GM19023 (cell line): ENCODE measurements at regions not wholly inside any gene's neighbourhood (a gene's known extent, or its start where the extent isn't known, plus 50 kb on each side); places are given as distances from the start of the nearest gene placed in this dataset.

Experiments
- ATAC-seq: cut with Tn5 transposase; IDR thresholded peaks from one replicate; pipeline ENCODE4 v1.9.1; 2021; ENCODE audit warnings: mild to moderate bottlenecking, moderate library complexity; ENCODE audit not compliant: unreplicated experiment

DNA sequence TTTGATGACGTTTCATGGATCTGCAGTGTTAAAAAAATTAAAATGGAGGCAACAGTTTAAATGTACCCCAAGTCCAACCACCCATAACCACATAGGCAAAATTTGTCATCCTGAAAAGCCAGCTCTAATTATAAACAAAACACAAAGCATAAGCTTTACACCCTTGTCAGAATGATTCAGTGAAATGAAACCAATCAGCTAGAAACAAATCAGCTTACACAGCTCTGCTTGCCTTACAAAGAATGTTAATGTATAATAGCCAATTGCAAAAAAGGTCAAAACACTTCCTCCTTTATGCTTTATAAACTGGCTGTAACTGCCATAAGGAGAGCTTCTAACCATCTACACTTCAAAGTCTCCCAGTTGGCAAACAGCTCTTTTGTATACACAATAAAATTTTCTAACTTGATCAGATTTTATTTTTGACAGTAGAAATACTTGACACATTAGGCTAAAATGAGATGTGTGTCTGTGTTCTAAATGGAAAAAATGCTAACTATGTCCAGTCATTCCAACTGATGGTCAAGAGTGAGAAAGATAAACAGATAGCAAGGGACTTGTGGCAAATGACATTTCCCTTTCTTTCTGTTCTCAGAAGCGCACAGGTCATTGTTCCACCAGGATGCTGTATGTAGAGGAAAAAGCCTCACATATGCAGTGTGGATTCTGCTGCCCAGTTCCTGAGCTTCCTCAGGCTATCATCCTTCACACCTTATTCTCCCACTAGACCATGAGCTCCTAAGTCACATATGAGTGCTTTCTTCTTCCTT lies 344.3 kb upstream of the ID4 start:
- no peak for ATAC-seq

DNA sequence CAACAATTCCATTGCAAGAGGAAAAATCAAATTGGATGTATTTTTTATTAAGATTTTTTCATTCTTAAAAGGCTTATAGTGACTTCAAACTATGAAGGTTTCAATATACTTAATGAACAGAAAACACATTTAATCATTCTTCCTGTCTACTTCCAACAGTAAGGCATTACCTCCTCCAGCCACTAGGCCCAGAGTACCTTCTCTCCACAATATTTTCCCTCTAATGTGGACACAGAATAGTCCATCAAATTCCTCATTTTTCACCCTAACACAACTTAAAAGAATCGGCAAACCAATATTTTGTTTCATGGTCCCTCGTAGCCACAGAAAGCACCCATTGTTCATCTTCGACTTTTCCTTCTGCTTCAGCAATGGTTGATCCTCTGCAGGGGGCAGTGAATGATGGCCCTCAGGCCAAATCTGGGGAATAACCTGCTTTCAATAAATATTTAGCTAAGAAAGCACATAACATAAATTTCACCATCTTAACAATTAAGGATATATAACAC lies 335.4 kb upstream of the ID4 start:
- no peak for ATAC-seq

DNA sequence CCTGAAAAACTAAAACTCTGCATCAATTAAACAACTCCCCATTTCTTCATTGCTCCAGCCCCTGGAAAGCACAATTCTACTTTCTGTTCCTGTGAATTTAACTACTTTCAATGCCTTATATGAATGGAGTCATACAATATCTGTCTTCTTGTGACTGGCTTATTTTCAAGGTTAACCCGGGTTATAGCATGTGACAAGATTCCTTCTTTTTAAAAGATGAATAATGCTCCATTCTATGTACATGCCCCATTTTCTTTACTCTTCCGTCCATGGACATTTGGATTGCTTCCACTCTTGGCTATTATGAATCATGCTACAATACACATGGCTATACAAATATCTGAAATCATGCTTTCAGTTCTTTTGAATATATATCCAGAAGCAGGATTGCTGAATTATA lies 334.9 kb upstream of the ID4 start:
- ATAC-seq: no peak

DNA sequence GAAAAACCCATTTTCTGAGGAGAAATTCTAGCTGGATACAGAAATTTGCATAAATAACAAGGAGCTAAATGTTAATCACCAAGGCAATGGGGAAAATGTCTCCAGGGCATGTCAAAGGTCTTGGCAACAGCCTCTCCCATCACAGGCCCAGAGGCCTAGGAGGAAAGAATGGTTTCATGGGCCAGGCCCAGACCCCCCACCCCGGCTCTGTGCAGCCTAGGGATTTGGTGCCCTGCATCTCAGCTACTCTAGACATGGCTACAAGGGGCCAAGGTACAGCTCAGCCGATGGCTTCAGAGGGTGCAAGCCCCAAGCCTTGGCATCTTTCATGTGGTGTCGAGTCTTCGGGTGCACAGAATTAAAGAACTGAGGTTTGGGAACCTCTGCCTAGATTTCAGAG lies 321.2 kb upstream of the ID4 start:
- ATAC-seq: no peak

DNA sequence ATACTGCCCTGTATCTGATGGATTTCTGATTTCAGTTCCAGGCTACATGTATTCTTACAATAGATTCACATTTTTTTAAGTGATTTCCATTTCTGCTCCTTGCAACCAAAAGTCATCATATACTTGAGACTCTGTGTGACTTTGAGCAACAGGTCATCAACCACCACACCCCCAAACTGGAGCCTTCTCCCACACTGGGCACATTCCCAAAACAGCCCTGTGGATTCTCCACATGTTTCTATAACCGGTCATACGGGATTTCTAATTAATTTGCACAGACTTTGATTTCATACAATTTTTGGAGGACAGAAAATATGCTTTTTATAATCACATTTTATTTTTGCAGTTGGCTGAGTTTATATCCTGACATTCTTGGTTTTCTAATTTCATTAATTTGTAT lies 317.2 kb upstream of the ID4 start:
- ATAC-seq: no peak

DNA sequence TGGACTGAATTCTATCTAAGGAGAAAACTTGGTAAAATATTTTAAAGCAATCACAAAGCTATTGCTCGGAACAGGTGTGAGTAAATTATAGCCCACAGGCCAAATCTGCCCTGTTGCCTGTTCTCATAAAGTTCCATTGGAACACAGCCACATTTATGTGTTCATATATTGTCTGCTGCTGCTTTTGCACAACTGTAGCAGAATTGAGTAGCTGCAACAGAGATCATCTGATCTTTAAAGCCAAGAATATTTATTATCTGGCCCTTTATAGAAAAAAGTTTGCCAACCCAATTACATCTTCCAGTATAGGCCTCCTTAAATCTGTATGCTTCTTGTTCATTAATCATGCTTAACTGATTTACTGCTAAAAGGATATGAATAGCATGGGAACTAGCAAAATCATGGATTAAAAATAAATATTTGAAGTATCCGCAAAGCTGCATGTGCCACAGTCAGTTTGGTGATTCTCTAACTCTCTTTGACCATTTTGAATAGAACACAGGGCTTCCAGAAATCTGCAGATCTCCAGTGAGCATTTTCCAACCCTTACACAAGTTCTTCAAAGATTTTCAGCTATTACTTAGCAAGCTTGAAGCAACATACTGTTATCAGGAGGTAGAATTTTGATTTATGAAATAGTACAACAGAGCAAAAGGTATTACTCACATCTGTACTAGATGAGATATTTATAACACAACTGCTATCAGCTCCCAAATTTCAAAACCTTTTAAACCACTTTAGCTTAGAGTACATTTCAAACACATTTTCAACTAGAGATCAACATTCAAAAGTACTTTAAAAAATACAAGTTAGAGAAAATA lies 312.6 kb upstream of the ID4 start:
- ATAC-seq: no peak

DNA sequence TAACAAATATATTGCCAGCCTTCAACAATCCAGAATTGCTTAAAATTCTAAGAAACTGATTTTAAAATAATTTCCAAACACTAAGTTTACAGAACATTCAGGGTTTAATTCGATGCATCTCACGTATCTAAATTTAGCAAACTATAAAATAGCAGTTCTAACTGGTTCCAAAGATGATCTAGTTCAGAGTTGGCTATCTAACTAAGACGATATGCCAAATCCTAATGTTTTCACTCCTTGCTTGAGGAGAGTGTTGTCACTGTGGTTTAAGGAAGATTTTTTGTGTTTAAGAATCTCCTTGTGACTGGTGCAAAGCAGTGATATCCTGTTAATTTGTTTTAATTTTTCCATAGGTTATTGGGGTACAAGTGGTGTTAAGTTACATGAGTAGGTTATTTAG lies 311.5 kb upstream of the ID4 start:
- no peak for ATAC-seq

DNA sequence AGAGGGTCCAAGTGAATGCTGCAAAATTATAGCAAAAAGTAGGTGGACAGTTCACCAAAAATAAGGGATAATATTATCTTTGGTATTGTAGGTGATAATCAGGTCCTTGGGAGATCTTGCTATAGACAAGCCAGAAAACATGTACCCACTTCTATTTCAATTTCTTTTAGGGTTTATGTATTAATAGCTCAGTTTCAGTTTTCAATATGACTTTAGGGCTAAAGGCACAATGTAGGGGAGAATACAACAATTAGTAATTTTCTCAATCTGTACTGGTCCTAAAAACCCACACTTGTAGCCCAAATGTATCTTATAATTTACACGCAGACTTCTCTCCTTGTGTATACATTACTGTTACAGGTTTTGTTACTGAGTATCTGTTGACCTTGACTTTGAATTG lies 307.0 kb upstream of the ID4 start:
- ATAC-seq: no peak

DNA sequence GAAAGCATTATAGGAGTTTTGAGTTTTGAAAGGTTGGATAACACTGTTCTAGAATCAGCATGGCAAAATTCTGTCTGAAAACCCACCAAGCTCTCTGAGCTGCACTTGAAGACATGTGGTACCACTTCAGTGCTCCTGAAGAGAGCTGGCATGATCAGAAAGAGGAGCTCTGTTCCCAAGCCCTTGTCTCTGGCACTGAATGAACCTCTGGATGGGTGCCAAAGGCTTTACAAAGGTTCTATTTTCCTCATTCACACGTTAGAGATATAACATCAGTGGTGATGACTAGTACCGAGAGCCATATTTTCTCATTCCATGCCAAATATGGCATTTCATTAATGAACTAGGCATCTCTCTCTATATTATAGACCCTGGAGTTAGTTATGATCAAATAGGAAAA lies 301.8 kb upstream of the ID4 start:
- ATAC-seq: no peak

DNA sequence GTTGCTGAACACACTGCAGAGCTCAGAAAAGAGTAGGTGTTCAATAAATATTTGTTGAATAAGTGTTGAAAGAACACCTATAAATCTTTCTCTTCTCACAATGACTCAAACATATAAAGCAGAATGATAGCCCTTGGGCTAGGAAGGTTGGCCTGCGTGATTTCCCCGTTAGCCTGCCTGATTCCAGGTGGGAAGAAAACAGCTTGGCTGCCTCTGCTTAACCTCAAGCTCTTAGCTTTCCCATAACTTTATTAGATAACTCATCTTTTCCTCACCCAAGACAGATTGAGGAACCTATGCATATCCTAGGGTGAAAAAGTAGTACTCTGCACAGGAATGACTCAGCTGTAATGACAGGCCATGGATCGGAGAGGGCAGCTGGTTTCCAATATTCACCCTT lies 300.3 kb upstream of the ID4 start:
- no peak for ATAC-seq

DNA sequence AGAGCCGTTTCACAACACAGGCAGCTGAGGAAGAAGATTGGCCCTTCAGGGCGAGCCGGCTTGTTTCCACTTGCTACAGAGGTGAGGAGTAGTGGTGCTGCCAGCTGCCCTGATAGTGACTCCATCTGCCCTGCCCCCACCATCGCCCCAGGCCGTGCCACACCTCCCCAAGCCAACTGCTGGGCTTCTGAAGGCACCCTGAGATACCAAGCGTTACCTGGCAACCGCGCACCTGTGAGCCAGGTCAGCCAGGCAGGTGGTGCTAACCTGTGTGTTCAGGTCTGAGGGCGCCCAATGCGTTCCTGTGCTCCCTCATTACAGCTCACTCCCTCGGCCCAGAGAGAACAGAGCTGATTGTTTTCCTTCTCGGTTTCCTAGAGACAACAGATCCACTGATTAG lies 299.1 kb upstream of the ID4 start:
- ATAC-seq: no peak

DNA sequence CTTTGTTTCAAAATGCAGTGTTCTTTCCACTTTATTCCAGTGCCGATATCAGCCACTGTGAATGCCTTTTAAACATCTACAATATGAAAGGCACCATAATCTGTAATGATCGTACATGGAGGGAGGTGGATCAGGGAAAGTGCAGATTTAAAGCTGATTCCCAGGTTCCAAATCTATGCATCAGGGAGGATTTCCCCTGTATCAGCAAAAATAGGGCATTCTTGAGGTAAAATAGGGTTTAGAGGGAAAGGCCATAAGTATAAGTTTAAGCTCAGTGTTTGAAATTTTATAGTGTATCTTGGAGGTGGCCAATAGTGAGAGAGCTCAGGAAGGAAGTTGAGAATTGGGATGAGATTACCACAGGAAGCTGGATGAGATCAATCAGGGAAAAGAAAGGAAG lies 289.7 kb upstream of the ID4 start:
- ATAC-seq: no peak

DNA sequence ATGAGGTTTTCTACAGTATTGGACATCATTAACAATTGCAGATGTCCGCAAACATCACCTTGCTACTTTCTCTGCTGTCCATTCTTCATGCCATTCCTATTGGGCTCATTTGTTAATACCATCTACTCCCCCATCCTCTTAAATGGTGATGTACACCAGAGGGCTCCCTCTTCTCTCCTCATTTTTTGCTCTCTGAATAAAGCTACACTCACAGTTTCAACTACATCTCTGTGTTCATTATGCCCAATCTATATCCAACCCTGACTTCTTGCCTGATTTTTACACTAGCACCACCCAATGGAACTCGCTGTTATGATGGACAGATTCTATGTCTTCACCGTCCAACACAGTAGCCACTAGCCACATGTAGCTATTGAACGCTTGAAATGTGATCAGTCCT lies 288.1 kb upstream of the ID4 start:
- ATAC-seq: no peak

DNA sequence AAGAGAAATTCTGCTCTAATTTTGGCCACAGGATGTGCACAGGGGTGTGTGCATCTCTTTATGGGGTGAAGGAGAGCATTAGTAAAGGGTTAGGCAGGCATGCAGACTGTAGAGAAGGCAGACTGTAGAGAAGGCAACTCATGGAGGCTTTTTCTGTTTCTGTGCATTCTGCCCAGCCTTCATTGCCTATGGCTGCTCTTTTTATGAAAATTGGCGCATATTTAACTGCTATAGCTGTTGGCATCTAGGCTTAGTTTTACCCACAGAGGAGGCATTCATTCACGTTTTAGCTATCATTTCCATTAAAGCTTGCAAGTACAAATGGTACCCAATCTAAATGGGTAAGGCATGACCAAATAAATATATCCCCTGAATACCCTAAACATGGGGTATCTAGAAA lies 286.8 kb upstream of the ID4 start:
- no peak for ATAC-seq

DNA sequence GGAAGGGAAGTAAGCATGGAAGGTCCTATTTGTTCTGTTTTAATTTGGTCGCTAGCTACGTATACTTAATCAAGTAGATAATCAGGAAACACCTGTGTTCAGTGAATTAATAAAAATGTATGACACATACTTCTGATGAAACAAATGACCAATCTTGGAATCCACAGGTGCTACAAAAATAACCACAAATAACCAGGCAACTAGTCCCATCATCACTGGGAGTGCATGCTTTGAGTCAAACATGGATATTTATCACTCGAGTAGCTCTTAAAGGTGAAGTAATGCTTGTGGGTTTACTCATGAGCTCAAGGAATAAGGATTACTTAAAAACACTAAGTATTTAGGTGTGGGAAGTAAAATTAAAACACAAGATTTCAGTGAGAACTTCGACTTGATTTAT lies 285.6 kb upstream of the ID4 start:
- ATAC-seq: no peak

DNA sequence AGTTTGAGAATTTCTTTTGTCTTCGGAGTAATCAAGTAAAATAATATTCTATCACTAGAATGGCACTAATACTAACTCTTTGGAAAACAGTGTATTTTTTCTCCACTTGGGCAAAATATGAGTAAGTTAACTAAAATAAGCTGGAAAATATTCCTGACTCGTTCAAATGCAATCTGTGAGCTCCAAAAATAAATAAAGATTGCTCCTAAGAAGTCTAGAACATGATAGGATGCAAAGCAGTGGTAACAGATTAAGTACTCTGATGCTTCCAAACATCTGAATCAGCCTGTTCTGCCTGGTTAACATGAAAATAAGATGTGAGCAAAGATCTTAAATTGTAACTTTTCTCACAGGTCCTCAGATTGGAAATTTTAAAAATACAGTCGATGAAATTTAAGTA lies 285.1 kb upstream of the ID4 start:
- no peak for ATAC-seq

DNA sequence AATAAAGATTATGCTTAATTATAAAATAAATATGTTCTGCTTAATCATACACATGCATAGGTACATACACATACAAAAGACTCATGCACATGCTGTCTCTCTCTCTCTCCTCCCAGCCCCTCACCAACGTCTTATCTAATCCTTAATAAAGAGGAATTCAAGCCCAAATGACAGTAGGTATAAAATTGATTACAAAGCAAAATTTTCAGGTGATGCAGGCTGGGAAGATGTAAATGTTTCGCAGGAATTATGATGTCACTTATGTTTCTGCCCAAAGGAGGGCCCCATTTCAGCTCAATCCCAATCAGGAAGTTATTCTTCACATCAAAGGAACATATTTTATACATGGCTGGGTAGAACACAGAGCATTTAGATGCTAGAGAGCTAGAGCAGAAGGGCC lies 284.6 kb upstream of the ID4 start:
- no peak for ATAC-seq

DNA sequence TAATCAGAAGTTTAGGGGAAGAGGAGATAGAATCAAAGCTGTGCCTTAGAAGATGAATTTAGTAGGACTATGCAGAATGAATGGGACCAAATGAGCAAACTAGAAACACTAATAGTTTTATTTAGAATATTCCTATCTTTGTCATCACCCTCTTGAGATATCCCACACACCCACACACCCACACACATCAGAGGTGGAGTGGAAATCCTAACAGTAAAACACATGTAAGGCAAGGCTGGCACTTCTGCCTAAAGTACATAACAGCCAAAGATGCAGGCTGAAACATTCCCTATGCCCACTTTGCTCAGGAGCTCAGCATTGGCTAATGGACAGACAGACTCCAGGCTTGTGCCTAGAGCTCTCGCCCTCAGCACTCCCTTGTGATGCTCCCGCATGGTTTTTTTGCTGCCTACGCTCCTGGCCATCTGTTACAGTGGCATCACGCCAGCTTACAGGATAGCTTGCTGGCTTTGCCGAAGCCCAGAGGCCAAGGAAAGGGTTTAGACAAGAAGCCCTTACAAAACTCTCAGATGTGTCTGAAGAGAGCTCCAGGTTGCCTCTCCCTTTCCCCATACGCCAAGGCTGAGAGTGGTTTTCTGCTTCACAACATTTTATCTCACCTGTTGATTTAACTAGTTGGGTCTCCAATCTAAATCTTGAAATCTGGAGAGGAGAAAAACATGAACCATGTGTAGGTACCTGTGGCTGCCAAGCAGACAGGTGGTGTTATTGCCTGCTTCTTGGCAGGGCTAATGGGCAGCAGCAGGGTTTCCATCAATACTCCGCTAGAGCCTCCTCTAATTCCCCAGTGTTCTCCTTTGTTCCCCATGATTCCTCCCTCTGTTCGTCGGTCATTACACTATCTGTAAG lies 282.6 kb upstream of the ID4 start:
- ATAC-seq: no peak

DNA sequence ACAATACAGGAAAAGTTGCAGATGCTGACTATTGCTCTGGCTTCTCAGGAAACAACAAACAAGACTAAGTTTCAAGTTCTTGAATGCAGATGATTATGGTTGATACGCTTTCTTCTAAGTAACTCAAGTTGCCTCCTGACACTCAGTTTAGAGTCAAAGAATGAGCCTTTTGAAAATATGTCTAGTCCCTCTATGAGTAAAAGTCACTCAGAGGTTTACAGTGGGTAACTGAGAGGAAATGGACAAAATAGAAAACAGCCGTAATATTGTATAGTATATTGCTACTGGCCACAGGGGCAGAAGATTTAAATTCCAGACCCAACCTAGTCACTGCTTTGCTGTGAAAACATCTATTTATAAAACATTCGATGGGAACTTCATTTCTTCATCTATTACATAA lies 280.0 kb upstream of the ID4 start:
- ATAC-seq: no peak

DNA sequence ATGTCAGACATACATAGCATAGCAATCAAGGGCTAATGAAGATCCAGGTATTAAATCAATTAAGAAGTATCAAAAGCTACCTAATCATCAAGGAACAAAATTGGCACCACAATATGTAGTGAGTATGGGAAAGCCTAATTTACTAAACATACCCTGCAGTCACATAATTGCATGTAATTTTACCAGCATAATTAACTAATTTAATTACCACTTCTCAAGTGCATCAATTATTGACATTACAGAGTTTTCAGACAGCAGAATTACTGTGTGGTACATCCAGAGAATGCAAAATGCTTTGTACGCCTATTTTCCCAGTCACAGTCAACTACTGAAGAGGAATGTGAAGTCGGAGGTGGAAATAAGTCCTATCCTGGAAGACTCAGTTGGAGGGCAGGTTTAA lies 279.0 kb upstream of the ID4 start:
- no peak for ATAC-seq

DNA sequence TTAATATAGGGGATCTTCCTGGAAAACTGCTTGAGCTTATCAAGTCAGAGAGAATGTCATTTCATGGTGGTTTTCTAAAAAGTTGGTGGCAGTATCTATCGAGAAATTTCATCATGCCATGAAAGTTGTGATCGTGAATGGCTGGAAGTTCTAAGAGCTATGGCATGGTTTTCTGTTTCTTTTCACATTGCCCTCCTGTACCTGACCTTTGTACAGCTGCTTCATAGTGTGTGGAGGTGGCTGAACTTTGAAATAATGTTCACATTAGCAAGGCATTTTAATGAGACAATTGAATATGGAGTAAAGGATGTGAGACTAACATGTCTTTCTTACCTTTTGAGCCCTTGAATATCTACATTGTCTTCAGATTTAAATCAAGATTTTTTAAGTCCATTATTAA lies 278.2 kb upstream of the ID4 start:
- no peak for ATAC-seq
